Hematopoietic multipotent progenitor cell treated with erythropoietin and hydrocortisone succinate and interleukin-3 and kit ligand, for 6 days (in vitro differentiated cells): ENCODE measurements at regions not wholly inside any gene's neighbourhood (a gene's known extent, or its start where the extent isn't known, plus 50 kb on each side); places are given as distances from the start of the nearest gene placed in this dataset.
"Not testable (repeated sequence)": the region's sequence is repeated elsewhere in the genome, so short reads cannot be mapped to it uniquely, and the experiment has no call there.

Experiments
- DNase-seq: peaks from one replicate; pipeline ENCODE4 v3.0.0-alpha.2; 2015

- DNase-seq: no peak
Measured at GRCh38 chr5:138647261-138647788, 72.1 kb upstream of the HSPA9 start.

GRCh38 chr5:138646671-138647070 is 71.5 kb upstream of the HSPA9 start:
- DNase-seq: no peak

- DNase-seq: no peak
Measured at GRCh38 chr5:138645778-138646575, 70.8 kb upstream of the HSPA9 start.

GRCh38 chr5:138643040-138643791 is 68.0 kb upstream of the HSPA9 start:
- DNase-seq: no peak

GRCh38 chr5:138641547-138642298 is 66.5 kb upstream of the HSPA9 start:
- peak; percentile 91 for DNase-seq

GRCh38 chr5:138640646-138641254 is 65.5 kb upstream of the HSPA9 start:
- no peak for DNase-seq

- no peak for DNase-seq
Measured at GRCh38 chr5:138640138-138640537, 64.9 kb upstream of the HSPA9 start.

- no peak for DNase-seq
Measured at GRCh38 chr5:138639326-138639725, 64.1 kb upstream of the HSPA9 start.

- no peak for DNase-seq
Measured at GRCh38 chr5:138637256-138637655, 62.1 kb upstream of the HSPA9 start.

- DNase-seq: no peak
Measured at GRCh38 chr5:138636398-138636944, 61.3 kb upstream of the HSPA9 start.

GRCh38 chr5:138635708-138636107 is 60.5 kb upstream of the HSPA9 start:
- DNase-seq: no peak

- no peak for DNase-seq
Measured at GRCh38 chr5:138635265-138635664, 60.1 kb upstream of the HSPA9 start.

- DNase-seq: not testable (repeated sequence)
Measured at GRCh38 chr5:138634804-138635203, 59.6 kb upstream of the HSPA9 start.

- DNase-seq: peak; percentile 76
Measured at GRCh38 chr5:138632900-138633489, 57.8 kb upstream of the HSPA9 start.

- no peak for DNase-seq
Measured at GRCh38 chr5:138631096-138631928, 56.1 kb upstream of the HSPA9 start.

GRCh38 chr5:138629392-138629791 is 54.2 kb upstream of the HSPA9 start:
- DNase-seq: no peak

- DNase-seq: no peak
Measured at GRCh38 chr5:138626333-138626944, 51.2 kb upstream of the HSPA9 start.

GRCh38 chr5:138625134-138625533 is 49.9 kb upstream of the HSPA9 start:
- DNase-seq: no peak
